Endodermal cell (in vitro differentiated cells): ENCODE measurements at regions not wholly inside any gene's neighbourhood (a gene's known extent, or its start where the extent isn't known, plus 50 kb on each side); places are given as distances from the start of the nearest gene placed in this dataset.
A peak's percentile ranks its signal among the peaks of the same experiment; 100 is the strongest.

Experiments used
- DNase-seq: peaks from one replicate; pipeline ENCODE4 v3.0.0-alpha.2; 2017
- H3K27ac ChIP-seq: 2 replicates; pipeline ENCODE4 v1.5.1; 2013; ENCODE audit warnings: mild to moderate bottlenecking, low read depth, low read length, moderate library complexity
- H3K27me3 ChIP-seq: 2 replicates; pipeline ENCODE4 v1.6.1; 2013; ENCODE audit warnings: mild to moderate bottlenecking, low read length, moderate library complexity; ENCODE audit not compliant: insufficient read depth, control insufficient read depth, poor library complexity, severe bottlenecking
- H3K36me3 ChIP-seq: 2 replicates; pipeline ENCODE4 v1.7.0; 2013; ENCODE audit warnings: mild to moderate bottlenecking, low read length, moderate library complexity; ENCODE audit not compliant: control insufficient read depth, insufficient read depth
- H3K4me1 ChIP-seq: one replicate; pipeline ENCODE4 v1.7.0; 2013; ENCODE audit warnings: low read length; ENCODE audit not compliant: control insufficient read depth, insufficient read depth
- H3K4me3 ChIP-seq: 2 replicates; pipeline ENCODE4 v1.5.1; 2013; ENCODE audit warnings: mild to moderate bottlenecking, low read length, moderate library complexity
- H3K9ac ChIP-seq: 2 replicates; pipeline ENCODE4 v1.6.1; 2013; ENCODE audit warnings: mild to moderate bottlenecking, low read length, moderate library complexity; ENCODE audit not compliant: poor library complexity, severe bottlenecking; ENCODE audit errors: extremely low read depth
- H3K9me3 ChIP-seq: 2 replicates; pipeline ENCODE4 v1.6.1; 2013; ENCODE audit warnings: mild to moderate bottlenecking, low read length, moderate library complexity; ENCODE audit not compliant: control insufficient read depth
- H3K27ac Mint-ChIP-seq: 2 replicates; pipeline ENCODE4 v1.8.0; 2020; ENCODE audit warnings: mixed read lengths
- H3K27me3 Mint-ChIP-seq: 2 replicates; pipeline ENCODE4 v1.8.0; 2021; ENCODE audit warnings: mild to moderate bottlenecking, mixed read lengths; ENCODE audit not compliant: insufficient read depth
- H3K36me3 Mint-ChIP-seq: 2 replicates; pipeline ENCODE4 v1.8.0; 2020; ENCODE audit warnings: low read depth, mixed read lengths
- H3K4me1 Mint-ChIP-seq: 2 replicates; pipeline ENCODE4 v1.8.0; 2020; ENCODE audit warnings: mixed read lengths
- H3K4me3 Mint-ChIP-seq: 2 replicates; pipeline ENCODE4 v1.8.0; 2020; ENCODE audit warnings: mild to moderate bottlenecking, moderate library complexity, mixed read lengths
- H3K9me3 Mint-ChIP-seq: 2 replicates; pipeline ENCODE4 v1.8.0; 2020; ENCODE audit warnings: mild to moderate bottlenecking, mixed read lengths
- CTCF ChIP-seq: fragments of 200-600 bp; sonication (generic); conservative IDR thresholded peaks from 2 replicates; pipeline ENCODE4 v1.5.0; 2021; ENCODE audit warnings: antibody characterized with exemption, mild to moderate bottlenecking
- WGBS, 2 experiments: methylation state at CpG; one replicate each; pipeline versions ENCODE4 v1.1.5 to v1.1.7; 2013; ENCODE audit warnings: missing lambda C conversion rate in 2 of 2, mixed read lengths in 1 of 2; ENCODE audit not compliant: insufficient coverage in 1 of 2, insufficient read length in 1 of 2; 5-methylcytosine and 5-hydroxymethylcytosine counted together

GRCh38 chr15:67968966-67969365 lies 85.1 kb upstream of the PIAS1 start:
- WGBS, 2 experiments = 75 to 86% methylated on average over 2 of the region's 3 CpGs
- Histone ChIP-seq H3K36me3 (no peaks in the 10 kb centered on the region), H3K4me1 (peaks cover 4% of the 10 kb centered on the region), H3K27ac (peak overlapping the region; percentile 71), H3K4me3 (no peak overlapping the region), H3K9ac (no peak overlapping the region), H3K9me3 (no peaks in the 10 kb centered on the region), H3K27me3 (no peaks in the 10 kb centered on the region)
- DNase-seq = no peak
- Mint-ChIP-seq H3K4me3 (no peak overlapping the region), H3K9me3 (no peaks in the 10 kb centered on the region), H3K27me3 (peaks cover 7% of the 10 kb centered on the region), H3K4me1 (peaks cover 14% of the 10 kb centered on the region), H3K27ac (no peak overlapping the region), H3K36me3 (no peaks in the 10 kb centered on the region)
- TF ChIP-seq CTCF = no peak

- H3K36me3 ChIP-seq = no peaks in the 10 kb centered on the region
- H3K9ac ChIP-seq = no peak overlapping the region
- no peak for TF ChIP-seq CTCF
- no peaks in the 10 kb centered on the region for H3K9me3 ChIP-seq
- no peak for DNase-seq
- H3K4me3 ChIP-seq = no peak overlapping the region
- no peaks in the 10 kb centered on the region for H3K36me3 Mint-ChIP-seq
- WGBS, 2 experiments = 80% methylated on average over 3 of the region's 3 CpGs; no CpG with 5 or more reads in 1 of the 2 experiments
- H3K9me3 Mint-ChIP-seq = no peaks in the 10 kb centered on the region
- peaks cover 14% of the 10 kb centered on the region for H3K4me1 Mint-ChIP-seq
- H3K4me1 ChIP-seq = peaks cover 4% of the 10 kb centered on the region
- no peak overlapping the region for H3K27ac Mint-ChIP-seq
- H3K27ac ChIP-seq = no peak overlapping the region
- peaks cover 7% of the 10 kb centered on the region for H3K27me3 Mint-ChIP-seq
- no peak overlapping the region for H3K4me3 Mint-ChIP-seq
- H3K27me3 ChIP-seq = no peaks in the 10 kb centered on the region
These were observed 84.2 kb upstream of the PIAS1 start for GRCh38 chr15:67969892-67970291.

DNA sequence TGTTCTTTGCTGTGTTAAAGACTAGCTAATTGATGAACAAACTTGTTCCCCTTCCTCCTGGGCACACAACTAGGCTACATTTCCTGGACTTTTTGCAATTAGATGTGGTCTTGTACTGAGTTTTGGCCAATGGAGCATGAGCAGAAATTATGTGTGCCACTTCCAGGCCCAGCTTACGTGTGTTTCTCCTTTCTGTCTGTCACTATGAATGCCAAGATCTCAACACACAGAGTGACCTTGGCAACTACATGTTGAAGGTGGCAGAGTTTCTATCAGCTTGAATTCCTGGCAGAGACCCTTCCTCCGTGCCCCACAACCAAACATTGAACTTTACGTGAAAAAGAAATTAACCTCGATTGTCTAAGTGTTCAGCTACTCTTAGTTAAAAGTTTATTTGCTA lies 81.7 kb upstream of the PIAS1 start:
- Histone ChIP-seq H3K36me3 (no peaks in the 10 kb centered on the region), H3K27me3 (no peaks in the 10 kb centered on the region), H3K9ac (no peak overlapping the region), H3K9me3 (no peaks in the 10 kb centered on the region), H3K4me1 (peaks cover 4% of the 10 kb centered on the region), H3K27ac (no peak overlapping the region), H3K4me3 (no peak overlapping the region)
- no peak for TF ChIP-seq CTCF
- DNase-seq = no peak
- Mint-ChIP-seq H3K4me3 (no peak overlapping the region), H3K27me3 (peaks cover 5% of the 10 kb centered on the region), H3K4me1 (peaks cover 14% of the 10 kb centered on the region), H3K9me3 (peaks cover 6% of the 10 kb centered on the region), H3K36me3 (no peaks in the 10 kb centered on the region), H3K27ac (no peak overlapping the region)
- 60 to 73% methylated on average over 3 to 4 of the region's 4 CpGs for WGBS, 2 experiments
